ENCODE measurements at regions not wholly inside any gene's neighbourhood (a gene's known extent, or its start where the extent isn't known, plus 50 kb on each side); places are given as distances from the start of the nearest gene placed in this dataset.
"Not testable (repeated sequence)": the region's sequence is repeated elsewhere in the genome, so short reads cannot be mapped to it uniquely, and the experiment has no call there.

DNA sequence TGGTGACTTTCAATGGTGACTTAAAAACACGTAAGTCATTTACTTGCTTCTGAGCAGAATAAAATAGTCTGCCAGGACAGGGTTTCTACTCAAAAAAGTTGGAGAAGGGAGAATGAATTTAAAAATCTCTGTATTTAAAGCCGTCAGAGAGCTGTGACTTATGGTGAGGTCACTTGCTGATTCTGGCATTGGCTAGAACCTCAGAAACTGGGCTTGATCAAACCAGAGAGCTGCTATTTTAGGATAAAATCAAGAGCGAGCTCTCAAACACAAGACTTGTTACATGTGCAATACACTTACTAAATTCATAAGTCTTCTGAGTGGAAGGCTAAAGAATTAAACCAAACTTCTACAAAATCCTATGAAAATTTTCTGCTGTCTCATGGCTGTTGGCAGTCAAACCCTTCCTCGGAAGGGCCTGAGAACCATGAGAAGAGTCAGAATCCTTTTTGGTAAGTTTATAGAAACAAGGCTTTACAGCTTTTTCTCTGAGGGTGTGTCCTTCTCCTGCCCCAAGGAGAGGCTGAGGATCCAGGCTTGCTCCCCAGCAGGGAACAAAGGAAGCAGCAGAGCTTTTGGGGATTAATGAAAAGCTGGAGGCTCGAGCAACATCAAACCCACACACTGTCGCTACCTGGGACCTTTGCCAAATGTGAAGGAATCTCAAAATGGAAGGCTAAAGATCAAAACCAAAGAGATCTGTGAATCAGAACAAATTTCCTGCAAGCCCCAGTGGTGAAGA, 816.4 kb downstream of the SOCS6 start:
- DNase-seq (ENCODE audit: low read depth), result no peak

DNA sequence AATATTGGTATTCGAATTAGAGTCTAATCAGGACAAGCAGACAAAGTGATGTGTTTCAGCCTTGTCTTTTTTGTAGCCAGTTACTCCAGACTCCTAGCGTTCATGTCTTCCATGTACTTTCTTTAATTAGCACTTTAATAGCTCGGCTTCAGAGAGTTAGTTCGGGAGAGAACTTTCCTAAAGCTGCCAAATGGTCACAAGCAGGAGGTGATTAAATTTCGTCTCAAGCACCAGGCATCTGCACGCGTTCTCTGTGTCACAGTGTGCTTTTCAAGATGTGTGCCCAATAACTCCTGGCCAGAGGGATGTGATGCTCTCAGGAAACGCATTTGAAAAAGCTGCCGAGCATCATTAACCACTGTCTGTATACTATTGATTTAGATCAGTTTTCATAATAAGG, 790.8 kb downstream of the SOCS6 start:
- DNase-seq (ENCODE audit: low read depth), result no peak

- no peak for DNase-seq (ENCODE audit: low read depth)
Measured at GRCh38 chr18:71077451-71077850, 788.6 kb downstream of the SOCS6 start.

- no peak for DNase-seq (ENCODE audit: low read depth)
Measured at GRCh38 chr18:71075147-71075546, 786.3 kb downstream of the SOCS6 start.

GRCh38 chr18:71068338-71068737, 779.5 kb downstream of the SOCS6 start:
- no peak for DNase-seq (ENCODE audit: low read depth)

- DNase-seq (ENCODE audit: low read depth), result no peak
Measured at GRCh38 chr18:71049893-71050292, 761.0 kb downstream of the SOCS6 start.

GRCh38 chr18:71047882-71048281, 759.0 kb downstream of the SOCS6 start:
- no peak for DNase-seq (ENCODE audit: low read depth)

GRCh38 chr18:71045331-71046065, 756.7 kb downstream of the SOCS6 start:
- DNase-seq (ENCODE audit: low read depth), result no peak

DNA sequence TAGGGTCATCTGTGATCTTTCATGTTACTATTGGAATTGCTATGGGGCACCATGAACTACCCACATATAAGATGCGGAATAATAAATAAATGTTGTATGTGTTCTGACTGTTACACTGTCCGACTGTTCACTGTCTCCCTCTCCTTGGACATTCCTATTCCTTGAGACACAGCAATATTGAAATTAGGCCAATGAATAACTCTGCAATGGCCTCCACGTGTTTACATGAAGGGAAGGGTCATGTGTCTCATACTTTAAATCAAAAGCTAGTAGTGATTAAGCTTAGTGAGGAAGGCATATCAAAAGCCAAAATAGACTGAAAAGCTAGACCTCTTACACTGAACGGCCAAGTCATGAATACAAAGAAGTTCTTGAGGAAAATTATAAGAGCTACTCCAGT, 751.3 kb downstream of the SOCS6 start:
- no peak for DNase-seq (ENCODE audit: low read depth)

GRCh38 chr18:71038196-71038595, 749.4 kb downstream of the SOCS6 start:
- DNase-seq (ENCODE audit: low read depth), result no peak

GRCh38 chr18:71036783-71037182, 747.9 kb downstream of the SOCS6 start:
- no peak for DNase-seq (ENCODE audit: low read depth)

DNA sequence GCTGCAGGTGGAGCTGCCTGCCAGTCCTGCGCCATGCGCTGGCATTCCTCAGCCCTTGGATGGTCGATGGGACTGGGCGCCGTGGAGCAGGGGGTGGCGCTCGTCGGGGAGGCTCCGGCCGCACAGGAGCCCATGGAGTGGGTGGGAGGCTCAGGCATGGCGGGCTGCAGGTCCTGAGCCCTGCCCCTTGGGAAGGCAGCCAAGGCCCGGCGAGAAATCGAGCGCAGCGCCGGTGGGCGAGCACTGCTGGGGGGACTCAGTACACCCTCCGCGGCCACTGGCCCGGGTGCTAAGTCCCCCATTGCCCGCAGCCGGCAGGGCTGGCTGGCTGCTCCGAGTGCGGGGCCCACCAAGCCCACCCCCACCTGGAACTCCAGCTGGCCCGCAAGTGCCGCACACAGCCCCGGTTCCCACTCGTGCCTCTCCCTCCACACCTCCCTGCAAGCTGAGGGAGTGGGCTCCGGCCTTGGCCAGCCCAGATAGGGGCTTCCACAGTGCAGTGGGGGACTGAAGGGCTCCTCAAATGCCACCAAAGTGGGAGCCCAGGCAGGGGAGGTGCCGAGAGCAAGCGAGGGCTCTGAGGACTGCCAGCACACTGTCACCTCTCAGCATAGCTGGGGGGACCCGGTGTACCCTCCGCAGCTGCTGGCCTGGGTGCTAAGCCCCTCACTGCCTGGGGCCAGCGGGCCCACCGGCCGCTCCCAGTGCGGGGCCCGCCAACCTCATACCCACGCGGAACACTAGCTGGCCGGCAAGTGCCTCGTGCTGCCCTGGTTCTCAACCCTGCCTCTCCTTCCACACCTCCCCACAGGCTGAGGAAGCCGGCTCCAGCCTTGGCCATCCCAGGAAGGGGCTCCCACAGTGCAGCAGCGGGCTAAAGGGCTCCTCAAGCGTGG, 742.7 kb downstream of the SOCS6 start:
- not testable (repeated sequence) for DNase-seq (ENCODE audit: low read depth)

GRCh38 chr18:71030085-71030484, 741.2 kb downstream of the SOCS6 start:
- not testable (repeated sequence) for DNase-seq (ENCODE audit: low read depth)

DNA sequence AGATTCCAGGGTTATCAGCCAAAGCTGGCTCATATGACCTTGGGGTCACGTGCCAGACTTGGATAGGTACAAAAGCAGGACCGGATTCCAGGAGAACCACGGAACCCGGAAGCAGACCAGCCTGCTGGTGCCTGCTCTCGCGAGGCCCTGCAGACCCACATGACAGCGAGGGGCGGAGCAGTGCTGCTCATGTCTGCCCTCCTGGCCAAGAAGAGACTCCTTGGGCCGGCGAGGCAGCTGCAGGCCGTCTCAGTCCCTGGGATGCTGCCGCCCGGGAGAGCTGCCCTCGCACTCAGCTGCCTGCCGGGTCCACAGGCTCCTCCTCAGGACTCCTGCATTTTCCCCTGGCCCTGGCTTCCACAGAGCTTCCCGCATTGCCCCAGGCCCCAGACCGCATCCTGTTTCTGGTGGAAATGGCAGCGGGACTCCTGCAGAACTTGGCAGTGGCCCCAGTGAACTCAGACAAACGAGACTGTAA, 739.5 kb downstream of the SOCS6 start:
- no peak for DNase-seq (ENCODE audit: low read depth)

- no peak for DNase-seq (ENCODE audit: low read depth)
Measured at GRCh38 chr18:71027531-71027930, 738.7 kb downstream of the SOCS6 start.

DNA sequence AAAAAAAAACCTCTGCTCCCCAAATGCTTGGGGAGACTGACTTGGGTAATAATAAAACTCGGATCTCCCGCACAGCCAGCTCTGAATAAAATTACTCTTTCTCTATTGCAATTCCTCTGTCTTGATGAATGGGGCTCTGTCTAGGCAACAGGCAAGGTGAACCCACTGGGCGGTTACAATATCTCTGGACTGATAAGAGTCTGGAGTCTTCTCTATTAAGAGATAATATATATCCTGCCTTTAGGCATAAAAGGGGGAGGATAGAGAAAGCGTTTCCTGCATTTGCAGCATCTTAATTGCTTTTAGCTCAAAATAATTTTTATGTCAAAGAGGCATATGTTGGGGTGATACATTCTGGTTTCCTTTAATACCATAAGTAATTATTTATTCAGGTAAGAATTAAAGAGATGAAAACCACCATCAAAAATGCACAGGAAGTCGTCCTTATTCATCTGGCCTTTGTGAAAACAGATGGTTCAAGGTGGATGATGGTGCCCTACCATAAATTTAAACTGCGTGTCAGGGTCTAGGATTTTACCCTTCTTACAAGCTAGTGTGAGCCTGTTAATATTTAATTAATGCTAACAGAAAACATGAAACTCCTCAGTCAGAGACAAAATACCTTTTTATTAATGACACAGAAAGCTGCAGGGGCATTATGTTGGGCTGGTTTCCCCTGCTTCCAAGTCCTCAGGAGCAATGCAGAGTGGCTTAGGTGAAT, 736.8 kb downstream of the SOCS6 start:
- DNase-seq (ENCODE audit: low read depth), result no peak

GRCh38 chr18:71022389-71022788, 733.5 kb downstream of the SOCS6 start:
- DNase-seq (ENCODE audit: low read depth), result no peak

- no peak for DNase-seq (ENCODE audit: low read depth)
Measured at GRCh38 chr18:71021030-71021362, 732.2 kb downstream of the SOCS6 start.

GRCh38 chr18:71020342-71021029, 731.6 kb downstream of the SOCS6 start:
- DNase-seq (ENCODE audit: low read depth), result no peak

GRCh38 chr18:71018816-71019215, 730.0 kb downstream of the SOCS6 start:
- no peak for DNase-seq (ENCODE audit: low read depth)

- DNase-seq (ENCODE audit: low read depth), result no peak
Measured at GRCh38 chr18:71012789-71013188, 723.9 kb downstream of the SOCS6 start.
